Stomach smooth muscle (tissue), 2 donors: ENCODE measurements at regions not wholly inside any gene's neighbourhood (a gene's known extent, or its start where the extent isn't known, plus 50 kb on each side); places are given as distances from the start of the nearest gene placed in this dataset.
"Not testable (repeated sequence)": the region's sequence is repeated elsewhere in the genome, so short reads cannot be mapped to it uniquely, and the experiment has no call there.

ENCODE experiments used
- H3K27ac ChIP-seq: one replicate; pipeline ENCODE4 v1.7.0; 2013; ENCODE audit warnings: mild to moderate bottlenecking, low read length, inconsistent platforms
- H3K27me3 ChIP-seq, 2 donors: one replicate each; pipeline ENCODE4 v1.7.0; 2013; ENCODE audit warnings: low read length in 2 of 2; ENCODE audit not compliant: insufficient read depth in 2 of 2, control insufficient read depth in 1 of 2
- H3K36me3 ChIP-seq, 2 donors: one replicate each; pipeline ENCODE4 v1.7.0; 2013; ENCODE audit warnings: low read length in 2 of 2; ENCODE audit not compliant: control insufficient read depth in 2 of 2, insufficient read depth in 2 of 2
- H3K4me1 ChIP-seq: one replicate; pipeline ENCODE4 v1.7.0; 2013; ENCODE audit warnings: low read length; ENCODE audit not compliant: control insufficient read depth, insufficient read depth
- H3K4me3 ChIP-seq, 2 donors: one replicate each; pipeline ENCODE4 v1.7.0; 2013; ENCODE audit warnings: low read length in 2 of 2
- H3K9ac ChIP-seq, 2 donors: one replicate each; pipeline ENCODE4 v1.7.0; 2013; ENCODE audit warnings: low read length in 2 of 2, mild to moderate bottlenecking in 1 of 2
- H3K9me3 ChIP-seq, 2 donors: one replicate each; pipeline ENCODE4 v1.7.0; 2013; ENCODE audit warnings: low read length in 2 of 2; ENCODE audit not compliant: control insufficient read depth in 2 of 2
- donor health status: healthy.
- donor health status: Pancreatic carcinoma.

GRCh38 chr5:111966290-111966689, 209.3 kb upstream of the NREP start:
- no peaks in the 10 kb centered on the region for H3K9me3 ChIP-seq
- no peak overlapping the region for H3K4me3 ChIP-seq
- H3K9ac ChIP-seq, result no peak overlapping the region

GRCh38 chr5:111963555-111963954, 206.6 kb upstream of the NREP start:
- no peaks in the 10 kb centered on the region for H3K36me3 ChIP-seq
- H3K9me3 ChIP-seq, result no peaks in the 10 kb centered on the region
- no peak overlapping the region for H3K4me3 ChIP-seq
- H3K9ac ChIP-seq, result no peak overlapping the region
- H3K4me1 ChIP-seq, result peaks cover 2% of the 10 kb centered on the region
- no peaks in the 10 kb centered on the region for H3K27me3 ChIP-seq
- no peak overlapping the region for H3K27ac ChIP-seq

More at GRCh38 chr5:111966290-111966689, 209.3 kb upstream of the NREP start:
- Histone ChIP-seq H3K27me3 (no peaks in the 10 kb centered on the region), H3K36me3 (no peaks in the 10 kb centered on the region), H3K27ac (no peak overlapping the region), H3K4me1 (peaks cover 6% of the 10 kb centered on the region)

GRCh38 chr5:111962906-111963305, 205.9 kb upstream of the NREP start:
- H3K9me3 ChIP-seq, result no peaks in the 10 kb centered on the region
- H3K36me3 ChIP-seq, result no peaks in the 10 kb centered on the region
- H3K27me3 ChIP-seq, result no peaks in the 10 kb centered on the region
- H3K4me3 ChIP-seq, result no peak overlapping the region
- no peak overlapping the region for H3K9ac ChIP-seq
- H3K4me1 ChIP-seq, result no peaks in the 10 kb centered on the region
- H3K27ac ChIP-seq, result no peak overlapping the region

- H3K27me3 ChIP-seq, result no peaks in the 10 kb centered on the region
- no peaks in the 10 kb centered on the region for H3K4me1 ChIP-seq
- H3K27ac ChIP-seq, result no peak overlapping the region
- no peaks in the 10 kb centered on the region for H3K9me3 ChIP-seq
- no peak overlapping the region for H3K4me3 ChIP-seq
- H3K36me3 ChIP-seq, result no peaks in the 10 kb centered on the region
- no peak overlapping the region for H3K9ac ChIP-seq
Measured at GRCh38 chr5:111961862-111962261, 204.9 kb upstream of the NREP start.

- no peaks in the 10 kb centered on the region for H3K36me3 ChIP-seq
- H3K4me1 ChIP-seq, result no peaks in the 10 kb centered on the region
- H3K9ac ChIP-seq, result no peak overlapping the region
- H3K27ac ChIP-seq, result no peak overlapping the region
- H3K27me3 ChIP-seq, result no peaks in the 10 kb centered on the region
- H3K4me3 ChIP-seq, result no peak overlapping the region
- no peaks in the 10 kb centered on the region for H3K9me3 ChIP-seq
Measured at GRCh38 chr5:111960476-111961215, 203.7 kb upstream of the NREP start.

GRCh38 chr5:111958851-111959250, 201.9 kb upstream of the NREP start:
- no peaks in the 10 kb centered on the region for H3K9me3 ChIP-seq
- no peaks in the 10 kb centered on the region for H3K36me3 ChIP-seq
- H3K9ac ChIP-seq, result no peak overlapping the region
- no peak overlapping the region for H3K4me3 ChIP-seq
- no peaks in the 10 kb centered on the region for H3K4me1 ChIP-seq
- H3K27me3 ChIP-seq, result no peaks in the 10 kb centered on the region
- H3K27ac ChIP-seq, result no peak overlapping the region

GRCh38 chr5:111956765-111957164, 199.8 kb upstream of the NREP start:
- H3K9ac ChIP-seq, H3K36me3 ChIP-seq: not testable (repeated sequence)

GRCh38 chr5:111954516-111955395, 197.8 kb upstream of the NREP start:
- Histone ChIP-seq H3K4me1 (no peaks in the 10 kb centered on the region), H3K4me3 (no peak overlapping the region), H3K36me3 (no peaks in the 10 kb centered on the region), H3K9ac (no peak overlapping the region), H3K27me3 (no peaks in the 10 kb centered on the region), H3K9me3 (no peaks in the 10 kb centered on the region), H3K27ac (no peak overlapping the region)

More at GRCh38 chr5:111956765-111957164, 199.8 kb upstream of the NREP start:
- not testable (repeated sequence) for H3K9me3 ChIP-seq, H3K4me1 ChIP-seq, H3K27me3 ChIP-seq, H3K4me3 ChIP-seq, H3K27ac ChIP-seq

- H3K36me3 ChIP-seq, result no peaks in the 10 kb centered on the region
- no peaks in the 10 kb centered on the region for H3K4me1 ChIP-seq
- H3K9me3 ChIP-seq, result no peaks in the 10 kb centered on the region
- no peak overlapping the region for H3K27ac ChIP-seq
- no peaks in the 10 kb centered on the region for H3K27me3 ChIP-seq
- no peak overlapping the region for H3K9ac ChIP-seq
- no peak overlapping the region for H3K4me3 ChIP-seq
Measured at GRCh38 chr5:111953351-111954127, 196.5 kb upstream of the NREP start.

GRCh38 chr5:111952555-111952954, 195.6 kb upstream of the NREP start:
- no peaks in the 10 kb centered on the region for H3K27me3 ChIP-seq
- no peaks in the 10 kb centered on the region for H3K4me1 ChIP-seq
- no peak overlapping the region for H3K27ac ChIP-seq
- no peaks in the 10 kb centered on the region for H3K36me3 ChIP-seq
- H3K4me3 ChIP-seq, result no peak overlapping the region
- no peak overlapping the region for H3K9ac ChIP-seq
- no peaks in the 10 kb centered on the region for H3K9me3 ChIP-seq
